CD14-positive monocyte (primary cell): ENCODE measurements at regions not wholly inside any gene's neighbourhood (a gene's known extent, or its start where the extent isn't known, plus 50 kb on each side); places are given as distances from the start of the nearest gene placed in this dataset.

Source experiments
- DNase-seq, 3 donors: peaks; one replicate each; pipeline ENCODE4 v3.0.0-alpha.2; 2011 to 2022
- H2AFZ ChIP-seq: 2 replicates; pipeline ENCODE4 v1.6.0; 2012; ENCODE audit warnings: mild to moderate bottlenecking, low read depth, low read length, inconsistent platforms; ENCODE audit not compliant: insufficient read depth, poor library complexity, severe bottlenecking
- H3K27ac ChIP-seq, 2 donors: 1 replicate in 1 of 2; 2 replicates in 1 of 2; pipeline ENCODE4 v1.5.1; 2012 to 2013; ENCODE audit warnings: low read length in 2 of 2, control low read depth in 1 of 2, inconsistent platforms in 1 of 2, low read depth in 1 of 2, mild to moderate bottlenecking in 1 of 2
- H3K27me3 ChIP-seq, 2 donors: one replicate each; pipeline versions ENCODE4 v1.6.0 to v1.6.1; 2011 to 2013; ENCODE audit warnings: low read length in 2 of 2; ENCODE audit not compliant: control insufficient read depth in 2 of 2, insufficient read depth in 2 of 2
- H3K36me3 ChIP-seq, 2 donors: replicated peaks in 1 of 2; 1 replicate in 1 of 2; 2 replicates in 1 of 2; pipeline versions ENCODE4 v1.5.1 to v1.6.1; 2012 to 2013; ENCODE audit warnings: low read length in 2 of 2, control low read depth in 1 of 2, inconsistent platforms in 1 of 2, mild to moderate bottlenecking in 1 of 2; ENCODE audit not compliant: insufficient read depth in 2 of 2, control insufficient read depth in 1 of 2
- H3K4me1 ChIP-seq, 2 donors: 1 replicate in 1 of 2; 2 replicates in 1 of 2; pipeline versions ENCODE4 v1.5.1 to v1.6.1; 2012 to 2013; ENCODE audit warnings: low read length in 2 of 2, control low read depth in 1 of 2, inconsistent platforms in 1 of 2, mild to moderate bottlenecking in 1 of 2, moderate library complexity in 1 of 2; ENCODE audit not compliant: insufficient read depth in 2 of 2, control insufficient read depth in 1 of 2
- H3K4me2 ChIP-seq: replicated peaks from 2 replicates; pipeline ENCODE3; 2012; ENCODE audit warnings: low read length, moderate library complexity, mild to moderate bottlenecking; ENCODE audit not compliant: poor library complexity, severe bottlenecking; ENCODE audit errors: extremely low read depth
- H3K4me3 ChIP-seq, 3 experiments: fragments of 200-600 bp in 1 of 3; sonication (generic) in 1 of 3; replicated peaks in 1 of 3; 1 replicate in 2 of 3; 2 replicates in 1 of 3; pipeline ENCODE4 v1.5.1; 2011 to 2013; ENCODE audit warnings: low read length in 3 of 3, mild to moderate bottlenecking in 3 of 3, control low read depth in 2 of 3, low read depth in 2 of 3, inconsistent platforms in 1 of 3, moderate library complexity in 1 of 3
- H3K79me2 ChIP-seq: 2 replicates; pipeline ENCODE4 v1.6.0; 2012; ENCODE audit warnings: mild to moderate bottlenecking, control low read depth, inconsistent platforms, low read length, moderate library complexity; ENCODE audit not compliant: insufficient read depth
- H3K9ac ChIP-seq: 2 replicates; pipeline ENCODE4 v1.6.0; 2017; ENCODE audit warnings: low read length, mild to moderate bottlenecking; ENCODE audit not compliant: insufficient read depth, poor library complexity, severe bottlenecking
- H3K9me3 ChIP-seq, 2 donors: replicated peaks in 1 of 2; 1 replicate in 1 of 2; 2 replicates in 1 of 2; pipeline versions ENCODE4 v1.5.1 to v1.6.1; 2012 to 2013; ENCODE audit warnings: low read length in 2 of 2, control low read depth in 1 of 2; ENCODE audit not compliant: control insufficient read depth in 1 of 2, insufficient read depth in 1 of 2
- H4K20me1 ChIP-seq: 2 replicates; pipeline ENCODE4 v1.6.0; 2012; ENCODE audit warnings: mild to moderate bottlenecking, low read length, control low read depth, moderate library complexity; ENCODE audit not compliant: insufficient read depth
- H3K27ac Mint-ChIP-seq, 7 donors: one replicate each; pipeline ENCODE4 v1.8.0; 2020; ENCODE audit warnings: mild to moderate bottlenecking in 7 of 7, mixed read lengths in 7 of 7, moderate library complexity in 6 of 7, inconsistent platforms in 2 of 7
- H3K27me3 Mint-ChIP-seq, 3 donors: one replicate each; pipeline ENCODE4 v1.8.0; 2021 to 2022; ENCODE audit warnings: low read depth in 3 of 3, mild to moderate bottlenecking in 3 of 3, mixed read lengths in 3 of 3, moderate library complexity in 3 of 3, inconsistent platforms in 1 of 3
- H3K36me3 Mint-ChIP-seq, 2 donors: one replicate each; pipeline ENCODE4 v1.8.0; 2020; ENCODE audit warnings: mixed read lengths in 2 of 2, inconsistent platforms in 1 of 2, mild to moderate bottlenecking in 1 of 2
- H3K4me1 Mint-ChIP-seq: one replicate; pipeline ENCODE4 v1.8.0; 2020; ENCODE audit warnings: mild to moderate bottlenecking, mixed read lengths
- H3K4me3 Mint-ChIP-seq, 2 donors: one replicate each; pipeline ENCODE4 v1.8.0; 2020; ENCODE audit warnings: mild to moderate bottlenecking in 2 of 2, mixed read lengths in 2 of 2, moderate library complexity in 1 of 2
- H3K9me3 Mint-ChIP-seq, 7 donors: one replicate each; pipeline ENCODE4 v1.8.0; 2020 to 2022; ENCODE audit warnings: mixed read lengths in 7 of 7, mild to moderate bottlenecking in 6 of 7, moderate library complexity in 6 of 7, inconsistent platforms in 2 of 7
- WGBS: methylation state at CpG from one replicate; pipeline ENCODE4 v1.1.5; 2013; ENCODE audit warnings: missing lambda C conversion rate; ENCODE audit not compliant: insufficient coverage; 5-methylcytosine and 5-hydroxymethylcytosine counted together
- intact Hi-C, 2 donors: fragments of 100-400 bp; cut with micrococcal nuclease; formaldehyde crosslinking; loops; one replicate each; pipeline versions ENCODE4 v1.15.0 to v1.15.1; 2023
- TF ChIP-seq, protein P1 (sequence below): fragments of 200-600 bp; IDR thresholded peaks from one replicate; pipeline ENCODE4 v1.8.0; 2022; ENCODE audit warnings: antibody characterized with exemption, mild to moderate bottlenecking

DNA sequence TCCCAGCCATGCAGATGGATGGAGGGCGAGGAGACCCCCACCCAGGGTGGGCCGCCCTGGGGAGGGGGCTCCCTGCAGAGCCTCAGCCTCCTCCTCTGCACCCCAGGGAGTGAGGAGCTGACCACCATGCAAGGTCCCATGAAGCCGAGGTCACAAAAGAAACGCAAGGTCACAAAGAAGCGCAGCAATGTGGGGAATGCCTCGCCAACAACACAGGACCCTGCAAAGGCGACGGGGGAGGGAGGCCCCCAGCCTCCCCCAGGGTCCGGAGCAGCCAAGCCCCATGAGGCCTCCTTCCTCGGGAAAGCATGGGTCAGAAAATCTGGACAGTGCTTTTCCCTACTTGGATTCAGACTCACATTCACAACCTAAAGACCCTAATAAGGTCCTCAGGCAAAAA lies 191.5 kb downstream of the BRD1 start:
- Histone ChIP-seq H3K9me3 (no peaks in the 10 kb centered on the region), H3K79me2 (peaks cover 23% of the 10 kb centered on the region), H3K27me3 (no peaks in the 10 kb centered on the region), H3K9ac (no peak overlapping the region), H3K4me1 (peaks cover 0 to 7% of the 10 kb centered on the region in 2 donors), H4K20me1 (peaks cover 99% of the 10 kb centered on the region), H2AFZ (no peak overlapping the region), H3K4me2 (no peak overlapping the region), H3K4me3 (no peak overlapping the region), H3K36me3 (peaks cover 3 to 11% of the 10 kb centered on the region in 2 donors), H3K27ac (no peak overlapping the region)
- Mint-ChIP-seq H3K9me3 (no peaks in the 10 kb centered on the region), H3K27me3 (peaks cover 0 to 2% (median 0%) of the 10 kb centered on the region in 3 donors), H3K36me3 (peaks cover 22 to 27% of the 10 kb centered on the region in 2 donors), H3K4me1 (peaks cover 6% of the 10 kb centered on the region), H3K27ac (no peak overlapping the region), H3K4me3 (no peak overlapping the region)
- TF ChIP-seq, protein P1, sequence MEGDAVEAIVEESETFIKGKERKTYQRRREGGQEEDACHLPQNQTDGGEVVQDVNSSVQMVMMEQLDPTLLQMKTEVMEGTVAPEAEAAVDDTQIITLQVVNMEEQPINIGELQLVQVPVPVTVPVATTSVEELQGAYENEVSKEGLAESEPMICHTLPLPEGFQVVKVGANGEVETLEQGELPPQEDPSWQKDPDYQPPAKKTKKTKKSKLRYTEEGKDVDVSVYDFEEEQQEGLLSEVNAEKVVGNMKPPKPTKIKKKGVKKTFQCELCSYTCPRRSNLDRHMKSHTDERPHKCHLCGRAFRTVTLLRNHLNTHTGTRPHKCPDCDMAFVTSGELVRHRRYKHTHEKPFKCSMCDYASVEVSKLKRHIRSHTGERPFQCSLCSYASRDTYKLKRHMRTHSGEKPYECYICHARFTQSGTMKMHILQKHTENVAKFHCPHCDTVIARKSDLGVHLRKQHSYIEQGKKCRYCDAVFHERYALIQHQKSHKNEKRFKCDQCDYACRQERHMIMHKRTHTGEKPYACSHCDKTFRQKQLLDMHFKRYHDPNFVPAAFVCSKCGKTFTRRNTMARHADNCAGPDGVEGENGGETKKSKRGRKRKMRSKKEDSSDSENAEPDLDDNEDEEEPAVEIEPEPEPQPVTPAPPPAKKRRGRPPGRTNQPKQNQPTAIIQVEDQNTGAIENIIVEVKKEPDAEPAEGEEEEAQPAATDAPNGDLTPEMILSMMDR = no peak
- intact Hi-C loops = no loop called here
- no peak for DNase-seq
- WGBS = 98% methylated on average over 7 of the region's 10 CpGs

DNA sequence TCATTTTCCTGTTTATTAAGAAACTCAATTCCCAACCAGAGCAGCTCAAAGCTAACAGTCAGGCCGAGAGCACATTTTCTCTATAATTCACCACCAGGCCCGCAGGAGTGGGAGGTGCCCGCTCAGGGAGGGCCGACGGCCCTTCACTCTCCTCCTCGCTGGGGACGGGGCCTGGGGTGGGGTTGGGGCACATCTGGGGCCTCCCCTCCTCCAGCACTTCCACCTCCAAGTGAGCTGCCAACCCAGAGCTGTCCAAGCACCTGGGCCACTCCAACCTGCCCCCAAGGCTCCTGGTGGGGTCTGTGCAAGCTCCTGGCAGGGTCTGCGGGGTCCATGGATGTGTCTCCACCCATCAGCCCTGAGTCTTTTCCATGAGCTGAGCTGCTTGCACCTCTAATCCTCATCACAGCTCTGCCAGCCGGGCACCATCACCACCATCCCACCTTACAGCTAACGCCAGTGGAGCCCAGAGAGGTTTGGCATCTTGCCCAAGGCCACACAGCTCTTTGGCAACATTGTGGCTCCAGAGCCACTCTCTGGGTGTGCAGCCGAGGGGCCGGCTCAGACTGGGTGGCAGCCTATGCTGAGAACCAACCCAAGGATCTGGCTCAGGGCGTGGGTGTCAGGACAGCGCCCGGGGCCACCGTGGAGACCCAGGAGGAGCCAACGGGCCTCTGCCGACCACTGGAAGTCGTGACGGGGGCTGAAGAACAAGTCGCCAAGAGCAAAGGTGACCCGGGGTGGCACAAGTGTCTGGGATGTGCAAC lies 193.5 kb downstream of the BRD1 start:
- no peak overlapping the region for H2AFZ ChIP-seq
- no peak overlapping the region for H3K4me3 ChIP-seq
- 77% methylated on average over 15 of the region's 22 CpGs for WGBS
- H4K20me1 ChIP-seq = peaks cover 100% of the 10 kb centered on the region
- no peaks in the 10 kb centered on the region for H3K9me3 Mint-ChIP-seq
- no peak overlapping the region for H3K9ac ChIP-seq
- H3K36me3 Mint-ChIP-seq = peaks cover 22 to 28% of the 10 kb centered on the region in 2 donors
- H3K36me3 ChIP-seq = peaks cover 3 to 11% of the 10 kb centered on the region in 2 donors
- peaks cover 0 to 7% of the 10 kb centered on the region in 2 donors for H3K4me1 ChIP-seq
- no peak overlapping the region for H3K27ac ChIP-seq
- H3K79me2 ChIP-seq = peaks cover 15% of the 10 kb centered on the region
- H3K27me3 ChIP-seq = no peaks in the 10 kb centered on the region
- no peak overlapping the region for H3K4me3 Mint-ChIP-seq
- DNase-seq = no peak
- peaks cover 6% of the 10 kb centered on the region for H3K4me1 Mint-ChIP-seq
- TF ChIP-seq, protein P1 = no peak
- H3K9me3 ChIP-seq = no peaks in the 10 kb centered on the region
- no peak overlapping the region for H3K4me2 ChIP-seq
- peak overlapping the region in 2 of 7 donors; percentile 6 to 56 for H3K27ac Mint-ChIP-seq
- peaks cover 0 to 2% (median 2%) of the 10 kb centered on the region in 3 donors for H3K27me3 Mint-ChIP-seq
- intact Hi-C loops = no loop called here
